ENCODE measurements at regions not wholly inside any gene's neighbourhood (a gene's known extent, or its start where the extent isn't known, plus 50 kb on each side); places are given as distances from the start of the nearest gene placed in this dataset.

- DNase-seq, result no peak
These were observed 1126.8 kb downstream of the CDH11 start for GRCh38 chr16:63995025-63995424.

GRCh38 chr16:63983401-63983800 lies 1138.5 kb downstream of the CDH11 start:
- no peak for DNase-seq

- no peak for DNase-seq
These were observed 1139.1 kb downstream of the CDH11 start for GRCh38 chr16:63982741-63983140.

- DNase-seq, result no peak
These were observed 1139.8 kb downstream of the CDH11 start for GRCh38 chr16:63982110-63982509.

GRCh38 chr16:63981639-63982038 lies 1140.2 kb downstream of the CDH11 start:
- DNase-seq, result no peak

GRCh38 chr16:63980763-63981162 lies 1141.1 kb downstream of the CDH11 start:
- DNase-seq, result no peak

GRCh38 chr16:63978240-63978639 lies 1143.6 kb downstream of the CDH11 start:
- no peak for DNase-seq

GRCh38 chr16:63976345-63976744 lies 1145.5 kb downstream of the CDH11 start:
- DNase-seq, result no peak

- no peak for DNase-seq
These were observed 1146.2 kb downstream of the CDH11 start for GRCh38 chr16:63975669-63976068.

GRCh38 chr16:63967966-63968365 lies 1153.9 kb downstream of the CDH11 start:
- no peak for DNase-seq

- DNase-seq, result no peak
These were observed 1161.5 kb downstream of the CDH11 start for GRCh38 chr16:63960321-63960720.

GRCh38 chr16:63947022-63947421 lies 1174.8 kb downstream of the CDH11 start:
- DNase-seq, result no peak

GRCh38 chr16:63945806-63946205 lies 1176.1 kb downstream of the CDH11 start:
- no peak for DNase-seq

GRCh38 chr16:63943566-63943965 lies 1178.3 kb downstream of the CDH11 start:
- no peak for DNase-seq

- DNase-seq, result no peak
These were observed 1183.2 kb downstream of the CDH11 start for GRCh38 chr16:63938661-63939060.

- no peak for DNase-seq
These were observed 1188.0 kb downstream of the CDH11 start for GRCh38 chr16:63933841-63934240.

- no peak for DNase-seq
These were observed 1193.4 kb downstream of the CDH11 start for GRCh38 chr16:63928421-63928820.

- no peak for DNase-seq
These were observed 1196.6 kb downstream of the CDH11 start for GRCh38 chr16:63925221-63925620.

- no peak for DNase-seq
These were observed 1199.3 kb downstream of the CDH11 start for GRCh38 chr16:63922560-63922959.

GRCh38 chr16:63921737-63922295 lies 1200.0 kb downstream of the CDH11 start:
- DNase-seq, result no peak

GRCh38 chr16:63913290-63913689 lies 1208.6 kb downstream of the CDH11 start:
- DNase-seq, result no peak

- DNase-seq, result no peak
These were observed 1214.6 kb downstream of the CDH11 start for GRCh38 chr16:63907251-63907650.

GRCh38 chr16:63904930-63905329 lies 1216.9 kb downstream of the CDH11 start:
- DNase-seq, result no peak

- DNase-seq, result no peak
These were observed 1217.7 kb downstream of the CDH11 start for GRCh38 chr16:63904182-63904581.

GRCh38 chr16:63896383-63897109 lies 1225.3 kb downstream of the CDH11 start:
- DNase-seq, result no peak
